ENCODE measurements at regions not wholly inside any gene's neighbourhood (a gene's known extent, or its start where the extent isn't known, plus 50 kb on each side); places are given as distances from the start of the nearest gene placed in this dataset.
A peak's percentile ranks its signal among the peaks of the same experiment; 100 is the strongest.

- no peak overlapping the region for H3K27ac ChIP-seq (ENCODE audit: low read depth, low read length, severe bottlenecking)
- WGBS, 2 experiments (ENCODE audit: insufficient coverage in 2 of 2), result 92 to 93% methylated on average over 3 to 6 of the region's 7 CpGs
- no peaks in the 10 kb centered on the region for H3K9me3 ChIP-seq (ENCODE audit: control insufficient read depth, low read length)
- H3K36me3 ChIP-seq (ENCODE audit: control insufficient read depth, insufficient read depth, low read length), result no peaks in the 10 kb centered on the region
- peaks cover 13% of the 10 kb centered on the region for H3K4me1 ChIP-seq (ENCODE audit: control insufficient read depth, insufficient read depth, low read length, poor library complexity, severe bottlenecking)
- no peak overlapping the region for H3K4me3 ChIP-seq (ENCODE audit: extremely low read depth, insufficient read depth, low read length, poor library complexity, severe bottlenecking)
These were observed 176.6 kb upstream of the MSX2 start for GRCh38 chr5:174547814-174548213.

- no peak overlapping the region for H3K27ac ChIP-seq (ENCODE audit: low read depth, low read length, severe bottlenecking)
- H3K4me3 ChIP-seq (ENCODE audit: extremely low read depth, insufficient read depth, low read length, poor library complexity, severe bottlenecking), result no peak overlapping the region
- no peaks in the 10 kb centered on the region for H3K9me3 ChIP-seq (ENCODE audit: control insufficient read depth, low read length)
- no peaks in the 10 kb centered on the region for H3K36me3 ChIP-seq (ENCODE audit: control insufficient read depth, insufficient read depth, low read length)
- H3K4me1 ChIP-seq (ENCODE audit: control insufficient read depth, insufficient read depth, low read length, poor library complexity, severe bottlenecking), result peaks cover 19% of the 10 kb centered on the region
- 69 to 77% methylated on average over 5 of the region's 5 CpGs for WGBS, 2 experiments (ENCODE audit: insufficient coverage in 2 of 2)
These were observed 175.1 kb upstream of the MSX2 start for GRCh38 chr5:174549254-174549653.

GRCh38 chr5:174550026-174550425, 174.4 kb upstream of the MSX2 start:
- Histone ChIP-seq H3K9me3 (ENCODE audit: control insufficient read depth, low read length) (no peaks in the 10 kb centered on the region), H3K36me3 (ENCODE audit: control insufficient read depth, insufficient read depth, low read length) (no peaks in the 10 kb centered on the region), H3K4me1 (ENCODE audit: control insufficient read depth, insufficient read depth, low read length, poor library complexity, severe bottlenecking) (peaks cover 19% of the 10 kb centered on the region), H3K27ac (ENCODE audit: low read depth, low read length, severe bottlenecking) (no peak overlapping the region), H3K4me3 (ENCODE audit: extremely low read depth, insufficient read depth, low read length, poor library complexity, severe bottlenecking) (no peak overlapping the region)
- WGBS, 2 experiments (ENCODE audit: insufficient coverage in 2 of 2), result 90% methylated on average over 6 of the region's 6 CpGs

- no peak overlapping the region for H3K27ac ChIP-seq (ENCODE audit: low read depth, low read length, severe bottlenecking)
- 91 to 92% methylated on average over 7 of the region's 8 CpGs for WGBS, 2 experiments (ENCODE audit: insufficient coverage in 2 of 2)
- H3K9me3 ChIP-seq (ENCODE audit: control insufficient read depth, low read length), result no peaks in the 10 kb centered on the region
- peaks cover 22% of the 10 kb centered on the region for H3K4me1 ChIP-seq (ENCODE audit: control insufficient read depth, insufficient read depth, low read length, poor library complexity, severe bottlenecking)
- no peaks in the 10 kb centered on the region for H3K36me3 ChIP-seq (ENCODE audit: control insufficient read depth, insufficient read depth, low read length)
- H3K4me3 ChIP-seq (ENCODE audit: extremely low read depth, insufficient read depth, low read length, poor library complexity, severe bottlenecking), result no peak overlapping the region
These were observed 172.0 kb upstream of the MSX2 start for GRCh38 chr5:174552428-174552827.

GRCh38 chr5:174553556-174553955, 170.8 kb upstream of the MSX2 start:
- Histone ChIP-seq H3K4me1 (ENCODE audit: control insufficient read depth, insufficient read depth, low read length, poor library complexity, severe bottlenecking) (peaks cover 22% of the 10 kb centered on the region), H3K27ac (ENCODE audit: low read depth, low read length, severe bottlenecking) (no peak overlapping the region), H3K36me3 (ENCODE audit: control insufficient read depth, insufficient read depth, low read length) (no peaks in the 10 kb centered on the region), H3K9me3 (ENCODE audit: control insufficient read depth, low read length) (no peaks in the 10 kb centered on the region), H3K4me3 (ENCODE audit: extremely low read depth, insufficient read depth, low read length, poor library complexity, severe bottlenecking) (no peak overlapping the region)
- WGBS, 2 experiments (ENCODE audit: insufficient coverage in 2 of 2), result 85 to 88% methylated on average over 12 of the region's 12 CpGs

GRCh38 chr5:174555726-174556125, 168.7 kb upstream of the MSX2 start:
- Histone ChIP-seq H3K4me1 (ENCODE audit: control insufficient read depth, insufficient read depth, low read length, poor library complexity, severe bottlenecking) (peaks cover 14% of the 10 kb centered on the region), H3K4me3 (ENCODE audit: extremely low read depth, insufficient read depth, low read length, poor library complexity, severe bottlenecking) (no peak overlapping the region), H3K27ac (ENCODE audit: low read depth, low read length, severe bottlenecking) (peak overlapping the region; percentile 12), H3K36me3 (ENCODE audit: control insufficient read depth, insufficient read depth, low read length) (no peaks in the 10 kb centered on the region), H3K9me3 (ENCODE audit: control insufficient read depth, low read length) (no peaks in the 10 kb centered on the region)
- 83 to 91% methylated on average over 6 to 7 of the region's 9 CpGs for WGBS, 2 experiments (ENCODE audit: insufficient coverage in 2 of 2)

- Histone ChIP-seq H3K36me3 (ENCODE audit: control insufficient read depth, insufficient read depth, low read length) (no peaks in the 10 kb centered on the region), H3K4me3 (ENCODE audit: extremely low read depth, insufficient read depth, low read length, poor library complexity, severe bottlenecking) (no peak overlapping the region), H3K4me1 (ENCODE audit: control insufficient read depth, insufficient read depth, low read length, poor library complexity, severe bottlenecking) (peaks cover 14% of the 10 kb centered on the region), H3K9me3 (ENCODE audit: control insufficient read depth, low read length) (no peaks in the 10 kb centered on the region), H3K27ac (ENCODE audit: low read depth, low read length, severe bottlenecking) (no peak overlapping the region)
- 100% methylated on average over 2 of the region's 3 CpGs; no CpG with 5 or more reads in 1 of the 2 experiments for WGBS, 2 experiments (ENCODE audit: insufficient coverage in 2 of 2)
These were observed 167.6 kb upstream of the MSX2 start for GRCh38 chr5:174556756-174557155.

- H3K9me3 ChIP-seq (ENCODE audit: control insufficient read depth, low read length), result no peaks in the 10 kb centered on the region
- no peak overlapping the region for H3K4me3 ChIP-seq (ENCODE audit: extremely low read depth, insufficient read depth, low read length, poor library complexity, severe bottlenecking)
- H3K36me3 ChIP-seq (ENCODE audit: control insufficient read depth, insufficient read depth, low read length), result no peaks in the 10 kb centered on the region
- 88% methylated on average over 1 of the region's 1 CpG; no CpG with 5 or more reads in 1 of the 2 experiments for WGBS, 2 experiments (ENCODE audit: insufficient coverage in 2 of 2)
- peaks cover 14% of the 10 kb centered on the region for H3K4me1 ChIP-seq (ENCODE audit: control insufficient read depth, insufficient read depth, low read length, poor library complexity, severe bottlenecking)
- H3K27ac ChIP-seq (ENCODE audit: low read depth, low read length, severe bottlenecking), result no peak overlapping the region
These were observed 166.2 kb upstream of the MSX2 start for GRCh38 chr5:174558190-174558589.

- Histone ChIP-seq H3K4me1 (ENCODE audit: control insufficient read depth, insufficient read depth, low read length, poor library complexity, severe bottlenecking) (peaks cover 13% of the 10 kb centered on the region), H3K36me3 (ENCODE audit: control insufficient read depth, insufficient read depth, low read length) (no peaks in the 10 kb centered on the region), H3K9me3 (ENCODE audit: control insufficient read depth, low read length) (no peaks in the 10 kb centered on the region), H3K4me3 (ENCODE audit: extremely low read depth, insufficient read depth, low read length, poor library complexity, severe bottlenecking) (no peak overlapping the region), H3K27ac (ENCODE audit: low read depth, low read length, severe bottlenecking) (no peak overlapping the region)
- 76 to 82% methylated on average over 3 of the region's 3 CpGs for WGBS, 2 experiments (ENCODE audit: insufficient coverage in 2 of 2)
These were observed 165.2 kb upstream of the MSX2 start for GRCh38 chr5:174559141-174559540.

GRCh38 chr5:174559566-174560090, 164.8 kb upstream of the MSX2 start:
- Histone ChIP-seq H3K36me3 (ENCODE audit: control insufficient read depth, insufficient read depth, low read length) (no peaks in the 10 kb centered on the region), H3K27ac (ENCODE audit: low read depth, low read length, severe bottlenecking) (no peak overlapping the region), H3K4me1 (ENCODE audit: control insufficient read depth, insufficient read depth, low read length, poor library complexity, severe bottlenecking) (peaks cover 13% of the 10 kb centered on the region), H3K9me3 (ENCODE audit: control insufficient read depth, low read length) (no peaks in the 10 kb centered on the region), H3K4me3 (ENCODE audit: extremely low read depth, insufficient read depth, low read length, poor library complexity, severe bottlenecking) (no peak overlapping the region)
- 83 to 96% methylated on average over 4 of the region's 5 CpGs for WGBS, 2 experiments (ENCODE audit: insufficient coverage in 2 of 2)

- Histone ChIP-seq H3K27ac (ENCODE audit: low read depth, low read length, severe bottlenecking) (no peak overlapping the region), H3K4me1 (ENCODE audit: control insufficient read depth, insufficient read depth, low read length, poor library complexity, severe bottlenecking) (peaks cover 13% of the 10 kb centered on the region), H3K9me3 (ENCODE audit: control insufficient read depth, low read length) (no peaks in the 10 kb centered on the region), H3K4me3 (ENCODE audit: extremely low read depth, insufficient read depth, low read length, poor library complexity, severe bottlenecking) (no peak overlapping the region), H3K36me3 (ENCODE audit: control insufficient read depth, insufficient read depth, low read length) (no peaks in the 10 kb centered on the region)
- 96 to 98% methylated on average over 3 of the region's 3 CpGs for WGBS, 2 experiments (ENCODE audit: insufficient coverage in 2 of 2)
These were observed 163.5 kb upstream of the MSX2 start for GRCh38 chr5:174560861-174561260.
